ENCODE measurements at regions not wholly inside any gene's neighbourhood (a gene's known extent, or its start where the extent isn't known, plus 50 kb on each side); places are given as distances from the start of the nearest gene placed in this dataset.

GRCh38 chr13:33934343-33934742 is 116.4 kb downstream of the RFC3 start:
- CTCF ChIA-PET: no interaction called here
- Mint-ChIP-seq H3K4me3 (no peak overlapping the region), H3K36me3 (no peaks in the 10 kb centered on the region)

GRCh38 chr13:33934951-33935371 is 117.0 kb downstream of the RFC3 start:
- no peak for DNase-seq
- CTCF ChIA-PET: no interaction called here
- Mint-ChIP-seq H3K4me1 (no peaks in the 10 kb centered on the region), H3K36me3 (no peaks in the 10 kb centered on the region), H3K27me3 (no peaks in the 10 kb centered on the region), H3K27ac (no peak overlapping the region), H3K4me3 (no peak overlapping the region), H3K9me3 (no peaks in the 10 kb centered on the region)

More at GRCh38 chr13:33934343-33934742, 116.4 kb downstream of the RFC3 start:
- Mint-ChIP-seq H3K27ac (no peak overlapping the region), H3K4me1 (no peaks in the 10 kb centered on the region), H3K27me3 (no peaks in the 10 kb centered on the region), H3K9me3 (no peaks in the 10 kb centered on the region)
- no peak for DNase-seq

GRCh38 chr13:33935969-33936368 is 118.0 kb downstream of the RFC3 start:
- Mint-ChIP-seq H3K27me3 (no peaks in the 10 kb centered on the region), H3K36me3 (no peaks in the 10 kb centered on the region)

GRCh38 chr13:33937373-33938098 is 119.6 kb downstream of the RFC3 start:
- Mint-ChIP-seq H3K36me3 (no peaks in the 10 kb centered on the region), H3K9me3 (no peaks in the 10 kb centered on the region), H3K27me3 (no peaks in the 10 kb centered on the region), H3K27ac (no peak overlapping the region), H3K4me1 (no peaks in the 10 kb centered on the region), H3K4me3 (no peak overlapping the region)
- DNase-seq: no peak
- CTCF ChIA-PET: no interaction called here

More at GRCh38 chr13:33935969-33936368, 118.0 kb downstream of the RFC3 start:
- no peaks in the 10 kb centered on the region for H3K4me1 Mint-ChIP-seq
- CTCF ChIA-PET: interaction anchor here (0.6 kb wide), 1 partner anchor 1229 kb away, joined by 3 read pairs; no protein-coding TSS in a partner anchor
- no peak for DNase-seq
- no peaks in the 10 kb centered on the region for H3K9me3 Mint-ChIP-seq
- H3K27ac Mint-ChIP-seq: no peak overlapping the region
- H3K4me3 Mint-ChIP-seq: no peak overlapping the region

GRCh38 chr13:33940256-33940655 is 122.3 kb downstream of the RFC3 start:
- CTCF ChIA-PET: no interaction called here
- no peak for DNase-seq
- H3K36me3 Mint-ChIP-seq: no peaks in the 10 kb centered on the region
- H3K9me3 Mint-ChIP-seq: no peaks in the 10 kb centered on the region
- no peaks in the 10 kb centered on the region for H3K4me1 Mint-ChIP-seq
- no peaks in the 10 kb centered on the region for H3K27me3 Mint-ChIP-seq
- H3K27ac Mint-ChIP-seq: no peak overlapping the region
- no peak overlapping the region for H3K4me3 Mint-ChIP-seq

GRCh38 chr13:33940898-33941297 is 122.9 kb downstream of the RFC3 start:
- Mint-ChIP-seq H3K4me3 (no peak overlapping the region), H3K4me1 (no peaks in the 10 kb centered on the region), H3K36me3 (no peaks in the 10 kb centered on the region), H3K9me3 (no peaks in the 10 kb centered on the region), H3K27ac (no peak overlapping the region), H3K27me3 (no peaks in the 10 kb centered on the region)
- DNase-seq: no peak
- CTCF ChIA-PET: no interaction called here

GRCh38 chr13:33945477-33945876 is 127.5 kb downstream of the RFC3 start:
- no peaks in the 10 kb centered on the region for H3K4me1 Mint-ChIP-seq
- H3K9me3 Mint-ChIP-seq: no peaks in the 10 kb centered on the region
- no peaks in the 10 kb centered on the region for H3K27me3 Mint-ChIP-seq
- DNase-seq: no peak
- no peak overlapping the region for H3K27ac Mint-ChIP-seq
- H3K4me3 Mint-ChIP-seq: no peak overlapping the region
- CTCF ChIA-PET: no interaction called here
- no peaks in the 10 kb centered on the region for H3K36me3 Mint-ChIP-seq

- CTCF ChIA-PET: interaction anchor here (0.6 kb wide), 1 partner anchor 189 kb away, joined by 3 read pairs; no protein-coding TSS in a partner anchor
- Mint-ChIP-seq H3K4me3 (no peak overlapping the region), H3K27ac (no peak overlapping the region), H3K36me3 (no peaks in the 10 kb centered on the region), H3K27me3 (no peaks in the 10 kb centered on the region), H3K4me1 (no peaks in the 10 kb centered on the region), H3K9me3 (no peaks in the 10 kb centered on the region)
- no peak for DNase-seq
Observed at GRCh38 chr13:33953203-33953602, 135.3 kb downstream of the RFC3 start.

- H3K4me1 Mint-ChIP-seq: no peaks in the 10 kb centered on the region
- CTCF ChIA-PET: no interaction called here
- no peak overlapping the region for H3K27ac Mint-ChIP-seq
- no peaks in the 10 kb centered on the region for H3K27me3 Mint-ChIP-seq
- H3K36me3 Mint-ChIP-seq: no peaks in the 10 kb centered on the region
- no peak for DNase-seq
- no peaks in the 10 kb centered on the region for H3K9me3 Mint-ChIP-seq
- H3K4me3 Mint-ChIP-seq: no peak overlapping the region
Observed at GRCh38 chr13:33953781-33954180, 135.8 kb downstream of the RFC3 start.

- CTCF ChIA-PET: no interaction called here
Observed at GRCh38 chr13:33956346-33956745, 138.4 kb downstream of the RFC3 start.

GRCh38 chr13:33957497-33957905 is 139.6 kb downstream of the RFC3 start:
- CTCF ChIA-PET: no interaction called here
- Mint-ChIP-seq H3K27me3 (no peaks in the 10 kb centered on the region), H3K9me3 (no peaks in the 10 kb centered on the region), H3K4me3 (no peak overlapping the region), H3K27ac (no peak overlapping the region), H3K4me1 (no peaks in the 10 kb centered on the region), H3K36me3 (no peaks in the 10 kb centered on the region)
- DNase-seq: no peak

More at GRCh38 chr13:33956346-33956745, 138.4 kb downstream of the RFC3 start:
- H3K27ac Mint-ChIP-seq: no peak overlapping the region
- H3K9me3 Mint-ChIP-seq: no peaks in the 10 kb centered on the region
- H3K4me1 Mint-ChIP-seq: no peaks in the 10 kb centered on the region
- no peak for DNase-seq
- H3K27me3 Mint-ChIP-seq: no peaks in the 10 kb centered on the region
- H3K36me3 Mint-ChIP-seq: no peaks in the 10 kb centered on the region
- H3K4me3 Mint-ChIP-seq: no peak overlapping the region

- H3K4me1 Mint-ChIP-seq: no peaks in the 10 kb centered on the region
- H3K27ac Mint-ChIP-seq: no peak overlapping the region
- CTCF ChIA-PET: no interaction called here
- no peak overlapping the region for H3K4me3 Mint-ChIP-seq
- no peaks in the 10 kb centered on the region for H3K36me3 Mint-ChIP-seq
- no peak for DNase-seq
- H3K27me3 Mint-ChIP-seq: no peaks in the 10 kb centered on the region
- H3K9me3 Mint-ChIP-seq: no peaks in the 10 kb centered on the region
Observed at GRCh38 chr13:33958964-33959363, 141.0 kb downstream of the RFC3 start.

GRCh38 chr13:33963134-33963533 is 145.2 kb downstream of the RFC3 start:
- Mint-ChIP-seq H3K27ac (no peak overlapping the region), H3K27me3 (no peaks in the 10 kb centered on the region), H3K4me3 (no peak overlapping the region), H3K9me3 (no peaks in the 10 kb centered on the region), H3K36me3 (no peaks in the 10 kb centered on the region), H3K4me1 (no peaks in the 10 kb centered on the region)
- no peak for DNase-seq
- CTCF ChIA-PET: no interaction called here

- H3K27ac Mint-ChIP-seq: no peak overlapping the region
Observed at GRCh38 chr13:33963895-33964294, 145.9 kb downstream of the RFC3 start.

More at GRCh38 chr13:33963895-33964294, 145.9 kb downstream of the RFC3 start:
- no peak overlapping the region for H3K4me3 Mint-ChIP-seq
- H3K4me1 Mint-ChIP-seq: no peaks in the 10 kb centered on the region
- no peaks in the 10 kb centered on the region for H3K36me3 Mint-ChIP-seq
- CTCF ChIA-PET: no interaction called here
- DNase-seq: no peak
- H3K27me3 Mint-ChIP-seq: no peaks in the 10 kb centered on the region
- no peaks in the 10 kb centered on the region for H3K9me3 Mint-ChIP-seq
